ENCODE measurements at regions not wholly inside any gene's neighbourhood (a gene's known extent, or its start where the extent isn't known, plus 50 kb on each side); places are given as distances from the start of the nearest gene placed in this dataset.
A peak's percentile ranks its signal among the peaks of the same experiment; 100 is the strongest.

DNA sequence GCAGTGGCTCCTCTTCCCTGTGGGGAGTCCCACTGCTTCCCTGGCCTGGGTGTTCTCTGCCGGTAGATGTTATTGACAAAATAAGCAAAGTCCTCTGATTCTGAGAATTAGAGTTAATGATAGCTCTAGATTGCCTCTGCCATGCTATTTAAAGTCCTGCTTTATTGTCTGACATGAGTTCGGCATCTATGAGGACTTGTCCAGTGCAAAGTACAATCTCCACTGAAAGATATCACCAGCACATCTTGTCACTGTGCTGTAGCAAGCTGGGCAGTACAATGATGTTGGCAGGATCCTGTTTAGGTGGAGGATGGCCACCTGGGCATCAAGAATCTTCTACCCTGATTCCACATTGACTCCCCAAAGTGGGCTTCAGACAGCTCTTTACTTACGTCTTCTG, 54.0 kb upstream of the ATP5PO start:
- WGBS (ENCODE audit: missing lambda C conversion rate): 79% methylated on average over 3 of the region's 3 CpGs
- POLR2A ChIA-PET: no interaction called here
- no peak for DNase-seq (ENCODE audit: low read depth in 1 of 2, low spot score in 1 of 2)
- H3K4me3 ChIP-seq: no peak overlapping the region
- peak overlapping the region in 1 of 2 experiments; percentile 66; a peak in 4 of 6 replicates for H3K27ac ChIP-seq
- no peak for ATAC-seq
- CTCF ChIA-PET: interaction anchor here (1.2 to 1.8 kb wide), 2 partner anchors 11 to 45 kb away, joined by 3 to 5 read pairs; no protein-coding TSS in a partner anchor
- H3K4me1 ChIP-seq: peaks cover 25% of the 10 kb centered on the region
- TF ChIP-seq HOXB13 (CRISPR knock-in tag; IDR thresholded peaks at IDR 0.05; ENCODE audit: low read depth) (no peak), GATA3 (IDR thresholded peaks at IDR 0.05; ENCODE audit: borderline replicate concordance) (no peak), ZFP36 (IDR thresholded peaks at IDR 0.05; ENCODE audit: borderline replicate concordance, partially characterized antibody) (no peak)
- TF ChIP-seq, protein P1, sequence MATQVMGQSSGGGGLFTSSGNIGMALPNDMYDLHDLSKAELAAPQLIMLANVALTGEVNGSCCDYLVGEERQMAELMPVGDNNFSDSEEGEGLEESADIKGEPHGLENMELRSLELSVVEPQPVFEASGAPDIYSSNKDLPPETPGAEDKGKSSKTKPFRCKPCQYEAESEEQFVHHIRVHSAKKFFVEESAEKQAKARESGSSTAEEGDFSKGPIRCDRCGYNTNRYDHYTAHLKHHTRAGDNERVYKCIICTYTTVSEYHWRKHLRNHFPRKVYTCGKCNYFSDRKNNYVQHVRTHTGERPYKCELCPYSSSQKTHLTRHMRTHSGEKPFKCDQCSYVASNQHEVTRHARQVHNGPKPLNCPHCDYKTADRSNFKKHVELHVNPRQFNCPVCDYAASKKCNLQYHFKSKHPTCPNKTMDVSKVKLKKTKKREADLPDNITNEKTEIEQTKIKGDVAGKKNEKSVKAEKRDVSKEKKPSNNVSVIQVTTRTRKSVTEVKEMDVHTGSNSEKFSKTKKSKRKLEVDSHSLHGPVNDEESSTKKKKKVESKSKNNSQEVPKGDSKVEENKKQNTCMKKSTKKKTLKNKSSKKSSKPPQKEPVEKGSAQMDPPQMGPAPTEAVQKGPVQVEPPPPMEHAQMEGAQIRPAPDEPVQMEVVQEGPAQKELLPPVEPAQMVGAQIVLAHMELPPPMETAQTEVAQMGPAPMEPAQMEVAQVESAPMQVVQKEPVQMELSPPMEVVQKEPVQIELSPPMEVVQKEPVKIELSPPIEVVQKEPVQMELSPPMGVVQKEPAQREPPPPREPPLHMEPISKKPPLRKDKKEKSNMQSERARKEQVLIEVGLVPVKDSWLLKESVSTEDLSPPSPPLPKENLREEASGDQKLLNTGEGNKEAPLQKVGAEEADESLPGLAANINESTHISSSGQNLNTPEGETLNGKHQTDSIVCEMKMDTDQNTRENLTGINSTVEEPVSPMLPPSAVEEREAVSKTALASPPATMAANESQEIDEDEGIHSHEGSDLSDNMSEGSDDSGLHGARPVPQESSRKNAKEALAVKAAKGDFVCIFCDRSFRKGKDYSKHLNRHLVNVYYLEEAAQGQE (IDR thresholded peaks at IDR 0.05): no peak
- H3K4me2 ChIP-seq: no peak overlapping the region
- FAIRE-seq: no peak
- H3K9me3 ChIP-seq: no peaks in the 10 kb centered on the region

DNA sequence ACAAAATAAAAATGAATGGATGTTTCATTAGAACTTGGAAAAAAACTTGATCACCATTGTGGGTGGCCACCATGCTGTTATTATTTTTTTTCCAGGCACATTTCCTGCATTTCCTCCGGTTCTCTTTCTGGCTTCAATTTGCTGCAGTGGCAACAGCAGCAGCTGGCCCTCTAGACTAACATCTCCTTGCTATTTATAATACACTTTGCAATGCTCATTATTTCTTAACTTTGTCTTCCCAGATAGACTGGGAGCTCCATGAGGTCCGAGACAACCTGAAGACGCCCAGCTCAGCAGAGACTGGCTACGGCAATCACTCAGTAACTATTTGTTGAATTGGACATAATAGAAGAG, 53.4 kb upstream of the ATP5PO start:
- FAIRE-seq: no peak
- Histone ChIP-seq H3K27ac (peak overlapping the region; percentile 65 to 66), H3K4me1 (peaks cover 25% of the 10 kb centered on the region), H3K4me3 (no peak overlapping the region), H3K9me3 (no peaks in the 10 kb centered on the region), H3K4me2 (peak overlapping the region; percentile 72)
- ChIA-PET POLR2A (no interaction called here), CTCF (no interaction called here)
- no peak for ATAC-seq
- 75% methylated on average over 4 of the region's 4 CpGs for WGBS (ENCODE audit: missing lambda C conversion rate)
- TF ChIP-seq, protein P2, sequence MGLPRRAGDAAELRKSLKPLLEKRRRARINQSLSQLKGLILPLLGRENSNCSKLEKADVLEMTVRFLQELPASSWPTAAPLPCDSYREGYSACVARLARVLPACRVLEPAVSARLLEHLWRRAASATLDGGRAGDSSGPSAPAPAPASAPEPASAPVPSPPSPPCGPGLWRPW (IDR thresholded peaks at IDR 0.05): no peak
- no peak for TF ChIP-seq HDAC2 (IDR thresholded peaks at IDR 0.05)
- TF ChIP-seq NFE2L2 (conservative IDR thresholded peaks at IDR 0.05; ENCODE audit: low read length): no peak
- TF ChIP-seq NPAS2 (CRISPR knock-in tag; IDR thresholded peaks at IDR 0.05; ENCODE audit: borderline replicate concordance): no peak
- no peak for TF ChIP-seq RFX5 (IDR thresholded peaks at IDR 0.05)
- TF ChIP-seq, protein P3, sequence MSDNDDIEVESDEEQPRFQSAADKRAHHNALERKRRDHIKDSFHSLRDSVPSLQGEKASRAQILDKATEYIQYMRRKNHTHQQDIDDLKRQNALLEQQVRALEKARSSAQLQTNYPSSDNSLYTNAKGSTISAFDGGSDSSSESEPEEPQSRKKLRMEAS (IDR thresholded peaks at IDR 0.05): no peak
- TF ChIP-seq, protein P4, sequence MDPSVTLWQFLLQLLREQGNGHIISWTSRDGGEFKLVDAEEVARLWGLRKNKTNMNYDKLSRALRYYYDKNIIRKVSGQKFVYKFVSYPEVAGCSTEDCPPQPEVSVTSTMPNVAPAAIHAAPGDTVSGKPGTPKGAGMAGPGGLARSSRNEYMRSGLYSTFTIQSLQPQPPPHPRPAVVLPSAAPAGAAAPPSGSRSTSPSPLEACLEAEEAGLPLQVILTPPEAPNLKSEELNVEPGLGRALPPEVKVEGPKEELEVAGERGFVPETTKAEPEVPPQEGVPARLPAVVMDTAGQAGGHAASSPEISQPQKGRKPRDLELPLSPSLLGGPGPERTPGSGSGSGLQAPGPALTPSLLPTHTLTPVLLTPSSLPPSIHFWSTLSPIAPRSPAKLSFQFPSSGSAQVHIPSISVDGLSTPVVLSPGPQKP (IDR thresholded peaks at IDR 0.05; ENCODE audit: low read depth, low read length): no peak
- TF ChIP-seq MYC (IDR thresholded peaks at IDR 0.05; ENCODE audit: borderline replicate concordance, low read length): no peak
- no peak for DNase-seq (ENCODE audit: low read depth in 1 of 2, low spot score in 1 of 2)

DNA sequence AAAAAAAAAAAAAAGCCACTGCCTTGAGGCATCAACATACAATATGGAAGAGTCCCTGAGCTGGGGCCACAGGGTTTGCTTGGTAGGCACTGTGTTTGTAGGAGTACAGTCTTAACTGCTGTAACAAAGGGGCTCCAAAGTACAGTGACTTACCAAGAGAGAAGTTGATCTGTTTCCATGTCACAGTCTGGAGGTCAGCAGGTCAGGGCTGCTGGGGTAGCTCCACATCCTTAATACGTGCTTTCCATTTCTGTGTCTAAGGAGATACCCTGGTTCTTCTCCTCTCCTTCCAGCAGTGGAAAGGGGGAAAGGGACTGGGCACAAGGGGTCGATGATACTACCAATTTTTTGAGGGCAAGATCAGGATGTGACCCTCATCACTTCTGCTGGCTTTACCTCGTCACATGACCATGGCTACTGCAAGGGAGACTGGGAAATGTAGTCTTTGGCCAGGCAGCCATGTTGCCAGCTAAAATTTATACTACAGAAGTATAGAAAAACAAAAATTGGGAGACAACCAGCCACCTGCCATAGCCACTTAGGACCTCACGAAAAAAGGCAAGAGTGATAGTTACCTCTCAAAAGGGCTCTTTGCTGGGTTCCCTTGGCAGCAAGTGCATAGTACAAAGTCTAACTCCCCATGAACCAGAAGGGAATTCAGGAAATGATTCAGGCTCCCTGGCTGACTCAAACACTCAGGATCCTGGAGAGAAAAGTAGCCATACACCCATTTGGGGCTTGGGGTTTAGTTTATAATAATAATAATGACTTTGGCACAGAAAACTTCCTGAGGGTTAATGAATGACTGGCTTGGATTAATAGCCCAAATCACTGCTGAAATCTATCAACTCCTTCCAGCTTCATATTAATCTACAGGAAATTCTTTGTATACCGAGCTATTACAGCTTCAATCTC, 52.7 kb upstream of the ATP5PO start:
- TF ChIP-seq, protein P5, sequence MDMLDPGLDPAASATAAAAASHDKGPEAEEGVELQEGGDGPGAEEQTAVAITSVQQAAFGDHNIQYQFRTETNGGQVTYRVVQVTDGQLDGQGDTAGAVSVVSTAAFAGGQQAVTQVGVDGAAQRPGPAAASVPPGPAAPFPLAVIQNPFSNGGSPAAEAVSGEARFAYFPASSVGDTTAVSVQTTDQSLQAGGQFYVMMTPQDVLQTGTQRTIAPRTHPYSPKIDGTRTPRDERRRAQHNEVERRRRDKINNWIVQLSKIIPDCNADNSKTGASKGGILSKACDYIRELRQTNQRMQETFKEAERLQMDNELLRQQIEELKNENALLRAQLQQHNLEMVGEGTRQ (IDR thresholded peaks at IDR 0.05): peak; percentile 81
- TF ChIP-seq, protein P6, sequence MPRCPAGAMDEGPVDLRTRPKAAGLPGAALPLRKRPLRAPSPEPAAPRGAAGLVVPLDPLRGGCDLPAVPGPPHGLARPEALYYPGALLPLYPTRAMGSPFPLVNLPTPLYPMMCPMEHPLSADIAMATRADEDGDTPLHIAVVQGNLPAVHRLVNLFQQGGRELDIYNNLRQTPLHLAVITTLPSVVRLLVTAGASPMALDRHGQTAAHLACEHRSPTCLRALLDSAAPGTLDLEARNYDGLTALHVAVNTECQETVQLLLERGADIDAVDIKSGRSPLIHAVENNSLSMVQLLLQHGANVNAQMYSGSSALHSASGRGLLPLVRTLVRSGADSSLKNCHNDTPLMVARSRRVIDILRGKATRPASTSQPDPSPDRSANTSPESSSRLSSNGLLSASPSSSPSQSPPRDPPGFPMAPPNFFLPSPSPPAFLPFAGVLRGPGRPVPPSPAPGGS (IDR thresholded peaks at IDR 0.05): no peak
- no peak for TF ChIP-seq MAFK (IDR thresholded peaks at IDR 0.05; ENCODE audit: partially characterized antibody)
- H3K4me2 ChIP-seq: peak overlapping the region; percentile 72
- H3K4me3 ChIP-seq: no peak overlapping the region
- FAIRE-seq: no peak
- CTCF ChIA-PET: no interaction called here
- WGBS (ENCODE audit: missing lambda C conversion rate): 23% methylated on average over 5 of the region's 5 CpGs
- DNase-seq (ENCODE audit: low read depth in 1 of 2, low spot score in 1 of 2): peak; percentile 38 to 55
- peak overlapping the region; percentile 65 to 66 for H3K27ac ChIP-seq
- peaks cover 25% of the 10 kb centered on the region for H3K4me1 ChIP-seq
- H3K9me3 ChIP-seq: no peaks in the 10 kb centered on the region
- peak; percentile 89 to 92 for ATAC-seq
- POLR2A ChIA-PET: interaction anchor here (0.7 kb wide), 1 partner anchor 49 kb away, joined by 5 read pairs; no protein-coding TSS in a partner anchor
